Astrocyte (in vitro differentiated cells and primary cell): ENCODE measurements at regions not wholly inside any gene's neighbourhood (a gene's known extent, or its start where the extent isn't known, plus 50 kb on each side); places are given as distances from the start of the nearest gene placed in this dataset.

Source experiments
- CTCF ChIP-seq: IDR thresholded peaks from 2 replicates; pipeline ENCODE4 v1.5.1; 2011; ENCODE audit warnings: low read depth, mild to moderate bottlenecking, inconsistent platforms, low read length, moderate library complexity; ENCODE audit not compliant: insufficient read depth
- EZH2 ChIP-seq: IDR thresholded peaks from 2 replicates; pipeline ENCODE4 v1.6.1; 2012; ENCODE audit warnings: mild to moderate bottlenecking, low read length, inconsistent platforms; ENCODE audit not compliant: insufficient read depth

- TF ChIP-seq CTCF (no peak), EZH2 (no peak)
Measured at GRCh38 chr2:2879781-2880180, 497.8 kb downstream of the EIPR1 start.
